ENCODE measurements at regions not wholly inside any gene's neighbourhood (a gene's known extent, or its start where the extent isn't known, plus 50 kb on each side); places are given as distances from the start of the nearest gene placed in this dataset.

- DNase-seq = no peak
- Mint-ChIP-seq H3K9me3 (ENCODE audit: unreplicated experiment) (peaks cover 11% of the 10 kb centered on the region), H3K4me3 (ENCODE audit: unreplicated experiment) (no peak overlapping the region), H3K36me3 (ENCODE audit: insufficient read depth, unreplicated experiment) (no peaks in the 10 kb centered on the region), H3K4me1 (ENCODE audit: low read depth, unreplicated experiment) (no peaks in the 10 kb centered on the region), H3K27ac (ENCODE audit: unreplicated experiment) (no peak overlapping the region), H3K27me3 (ENCODE audit: insufficient read depth, unreplicated experiment) (no peaks in the 10 kb centered on the region)
- H3K27me3 ChIP-seq (replicated peaks; ENCODE audit: control insufficient read depth, insufficient read depth, low read length) = no peaks in the 10 kb centered on the region; the same call in 1 of the 2 replicates
- no peak for TF ChIP-seq CTCF (IDR thresholded peaks at IDR 0.05; ENCODE audit: insufficient read depth in 1 of 2, low read depth in 1 of 2, low read length in 1 of 2, severe bottlenecking in 1 of 2, unreplicated experiment in 1 of 2)
- no peaks in the 10 kb centered on the region; the same call in 1 of the 2 replicates for H3K9me3 ChIP-seq
- H3K36me3 ChIP-seq (ENCODE audit: control insufficient read depth, insufficient read depth, low read length) = no peaks in the 10 kb centered on the region
- no peak overlapping the region for H3K4me3 ChIP-seq (ENCODE audit: low read depth, low read length)
- 0 out of 2 replicates have a peak, but pooled peaks cover 4% of the 10 kb centered on the region for H3K4me1 ChIP-seq
- ChIA-PET CTCF (no interaction called here), POLR2A (no interaction called here)
- BruUV-seq (replicated peaks) = no TSS peak
- intact Hi-C loops (cut with micrococcal nuclease; ENCODE audit: unreplicated experiment) = no loop called here
These were observed 62.0 kb upstream of the LMNTD1 start for GRCh38 chr12:25615119-25615518.

GRCh38 chr12:25616286-25616685 is 63.2 kb upstream of the LMNTD1 start:
- CTCF ChIA-PET = no interaction called here
- no TSS peak for BruUV-seq (replicated peaks)

GRCh38 chr12:25617991-25618390 is 64.9 kb upstream of the LMNTD1 start:
- Mint-ChIP-seq H3K27ac (ENCODE audit: unreplicated experiment) (no peak overlapping the region), H3K4me1 (ENCODE audit: low read depth, unreplicated experiment) (no peaks in the 10 kb centered on the region), H3K27me3 (ENCODE audit: insufficient read depth, unreplicated experiment) (no peaks in the 10 kb centered on the region), H3K9me3 (ENCODE audit: unreplicated experiment) (no peaks in the 10 kb centered on the region), H3K4me3 (ENCODE audit: unreplicated experiment) (no peak overlapping the region), H3K36me3 (ENCODE audit: insufficient read depth, unreplicated experiment) (no peaks in the 10 kb centered on the region)
- BruUV-seq (replicated peaks) = no TSS peak
- DNase-seq = no peak
- intact Hi-C loops (cut with micrococcal nuclease; ENCODE audit: unreplicated experiment) = no loop called here
- H3K4me3 ChIP-seq (ENCODE audit: low read depth, low read length) = no peak overlapping the region
- POLR2A ChIA-PET = no interaction called here
- no peaks in the 10 kb centered on the region; the same call in 1 of the 2 replicates for H3K27me3 ChIP-seq (replicated peaks; ENCODE audit: control insufficient read depth, insufficient read depth, low read length)
- CTCF ChIA-PET = no interaction called here
- no peak for TF ChIP-seq CTCF (IDR thresholded peaks at IDR 0.05; ENCODE audit: insufficient read depth in 1 of 2, low read depth in 1 of 2, low read length in 1 of 2, severe bottlenecking in 1 of 2, unreplicated experiment in 1 of 2)
- H3K9me3 ChIP-seq = no peaks in the 10 kb centered on the region; the same call in 1 of the 2 replicates
- 0 out of 2 replicates have a peak, but pooled peaks cover 4% of the 10 kb centered on the region for H3K4me1 ChIP-seq
- no peaks in the 10 kb centered on the region for H3K36me3 ChIP-seq (ENCODE audit: control insufficient read depth, insufficient read depth, low read length)

More at GRCh38 chr12:25616286-25616685, 63.2 kb upstream of the LMNTD1 start:
- no peak overlapping the region for H3K4me3 Mint-ChIP-seq (ENCODE audit: unreplicated experiment)
- no peaks in the 10 kb centered on the region for H3K36me3 Mint-ChIP-seq (ENCODE audit: insufficient read depth, unreplicated experiment)
- H3K27me3 Mint-ChIP-seq (ENCODE audit: insufficient read depth, unreplicated experiment) = no peaks in the 10 kb centered on the region
- no peak overlapping the region for H3K27ac Mint-ChIP-seq (ENCODE audit: unreplicated experiment)
- no peaks in the 10 kb centered on the region for H3K4me1 Mint-ChIP-seq (ENCODE audit: low read depth, unreplicated experiment)
- POLR2A ChIA-PET = no interaction called here
- Histone ChIP-seq H3K9me3 (no peaks in the 10 kb centered on the region; the same call in 1 of the 2 replicates), H3K4me1 (0 out of 2 replicates have a peak, but pooled peaks cover 4% of the 10 kb centered on the region), H3K36me3 (ENCODE audit: control insufficient read depth, insufficient read depth, low read length) (no peaks in the 10 kb centered on the region), H3K4me3 (ENCODE audit: low read depth, low read length) (no peak overlapping the region), H3K27me3 (replicated peaks; ENCODE audit: control insufficient read depth, insufficient read depth, low read length) (no peaks in the 10 kb centered on the region; the same call in 1 of the 2 replicates)
- H3K9me3 Mint-ChIP-seq (ENCODE audit: unreplicated experiment) = no peaks in the 10 kb centered on the region
- no peak for TF ChIP-seq CTCF (IDR thresholded peaks at IDR 0.05; ENCODE audit: insufficient read depth in 1 of 2, low read depth in 1 of 2, low read length in 1 of 2, severe bottlenecking in 1 of 2, unreplicated experiment in 1 of 2)
- intact Hi-C loops (cut with micrococcal nuclease; ENCODE audit: unreplicated experiment) = no loop called here
- no peak for DNase-seq
